GM12864 (cell line): ENCODE measurements at regions not wholly inside any gene's neighbourhood (a gene's known extent, or its start where the extent isn't known, plus 50 kb on each side); places are given as distances from the start of the nearest gene placed in this dataset.

ENCODE experiments used
- DNase-seq: peaks from one replicate; pipeline ENCODE4 v3.0.0-alpha.2; 2011; ENCODE audit warnings: low read depth
- H3K4me3 ChIP-seq: 2 replicates; pipeline ENCODE4 v1.5.1; 2011; ENCODE audit warnings: mild to moderate bottlenecking, low read depth, low read length, control low read depth
- CTCF ChIP-seq: IDR thresholded peaks from 2 replicates; pipeline ENCODE4 v1.5.1; 2011; ENCODE audit warnings: low read depth, mild to moderate bottlenecking, moderate library complexity, low read length, control low read depth, inconsistent platforms; ENCODE audit errors: missing control alignments

GRCh38 chr1:39085174-39085573, 59.0 kb downstream of the NDUFS5 start:
- TF ChIP-seq CTCF, result no peak
- no peak overlapping the region for H3K4me3 ChIP-seq
- DNase-seq, result no peak

- no peak overlapping the region for H3K4me3 ChIP-seq
- no peak for TF ChIP-seq CTCF
- no peak for DNase-seq
Observed at GRCh38 chr1:39086386-39086785, 60.2 kb downstream of the NDUFS5 start.

GRCh38 chr1:39086865-39087409, 60.8 kb downstream of the NDUFS5 start:
- TF ChIP-seq CTCF, result no peak
- no peak overlapping the region for H3K4me3 ChIP-seq
- no peak for DNase-seq

- no peak for TF ChIP-seq CTCF
- DNase-seq, result no peak
- no peak overlapping the region for H3K4me3 ChIP-seq
Observed at GRCh38 chr1:39087435-39087834, 61.3 kb downstream of the NDUFS5 start.

GRCh38 chr1:39088658-39089057, 62.5 kb downstream of the NDUFS5 start:
- H3K4me3 ChIP-seq, result no peak overlapping the region
- peak; percentile 21 for TF ChIP-seq CTCF
- no peak for DNase-seq

GRCh38 chr1:39089931-39090521, 63.9 kb downstream of the NDUFS5 start:
- no peak for TF ChIP-seq CTCF
- no peak for DNase-seq
- H3K4me3 ChIP-seq, result no peak overlapping the region

GRCh38 chr1:39090757-39091380, 64.7 kb downstream of the NDUFS5 start:
- TF ChIP-seq CTCF, result no peak
- DNase-seq, result no peak
- H3K4me3 ChIP-seq, result no peak overlapping the region
